HEK293 (cell line): ENCODE measurements at regions not wholly inside any gene's neighbourhood (a gene's known extent, or its start where the extent isn't known, plus 50 kb on each side); places are given as distances from the start of the nearest gene placed in this dataset.

Experiments
- CTCF ChIA-PET: fragments of 350-600 bp; formaldehyde crosslinking; extraction: SDS; loops from one replicate; lab custom pipeline; 2021; ENCODE audit warnings: antibody characterized with exemption; lab: Yijun Ruan, JAX
- POLR2A ChIA-PET: fragments of 300-600 bp; formaldehyde crosslinking; extraction: SDS; loops from one replicate; lab custom pipeline; 2020; ENCODE audit warnings: antibody characterized with exemption, inconsistent platforms; lab: Yijun Ruan, JAX
- H3K27ac ChIP-seq: fragments of 200-500 bp; sonication (Bioruptor generic); 2 replicates; pipeline ENCODE4 v1.5.1; 2014; ENCODE audit warnings: low read depth, low read length, control low read depth, inconsistent platforms; ENCODE audit errors: extremely low read depth
- H3K36me3 ChIP-seq, 2 experiments: fragments of 200-500 bp in 1 of 2; sonication (Bioruptor generic) in 1 of 2; 1 replicate in 1 of 2; 2 replicates in 1 of 2; pipeline ENCODE4 v1.5.1; 2014 to 2017; ENCODE audit warnings: inconsistent platforms in 2 of 2, low read length in 2 of 2; ENCODE audit not compliant: control insufficient read depth in 2 of 2, insufficient read depth in 1 of 2
- H3K4me1 ChIP-seq: fragments of 200-500 bp; sonication (Bioruptor generic); 2 replicates; pipeline ENCODE4 v1.5.1; 2014; ENCODE audit warnings: mild to moderate bottlenecking, low read length, inconsistent platforms; ENCODE audit not compliant: control insufficient read depth, insufficient read depth
- H3K4me3 ChIP-seq: 2 replicates; pipeline ENCODE4 v1.5.1; 2011; ENCODE audit warnings: low read depth, mild to moderate bottlenecking, control low read depth, low read length, moderate library complexity
- H3K9me3 ChIP-seq: fragments of 200-500 bp; sonication (Bioruptor generic); 2 replicates; pipeline ENCODE4 v1.5.1; 2014; ENCODE audit warnings: low read depth, low read length, inconsistent platforms; ENCODE audit not compliant: control insufficient read depth, insufficient read depth
- SP7 ChIP-seq: fragments of 450-650 bp; formaldehyde crosslinking; IDR thresholded peaks from 2 replicates; pipeline ENCODE4 v1.5.1; 2016; ENCODE audit warnings: missing biosample characterization, missing genetic modification characterization
- ZBTB17 ChIP-seq: fragments of 450-650 bp; formaldehyde crosslinking; IDR thresholded peaks from 2 replicates; pipeline ENCODE4 v1.5.1; 2016; ENCODE audit warnings: missing biosample characterization, missing genetic modification characterization
- ZNF114 ChIP-seq: fragments of 450-650 bp; formaldehyde crosslinking; IDR thresholded peaks from 2 replicates; pipeline ENCODE4 v1.5.0; 2017; ENCODE audit warnings: missing biosample characterization, missing genetic modification characterization
- ZNF121 ChIP-seq: fragments of 450-650 bp; formaldehyde crosslinking; IDR thresholded peaks from 2 replicates; pipeline ENCODE4 v1.5.1; 2016; ENCODE audit warnings: missing biosample characterization, missing genetic modification characterization
- ZNF202 ChIP-seq: fragments of 450-650 bp; formaldehyde crosslinking; IDR thresholded peaks from 2 replicates; pipeline ENCODE4 v1.5.1; 2016; ENCODE audit warnings: missing biosample characterization, missing genetic modification characterization, borderline replicate concordance
- ZNF248 ChIP-seq: fragments of 450-650 bp; formaldehyde crosslinking; IDR thresholded peaks from 2 replicates; pipeline ENCODE4 v1.5.1; 2017; ENCODE audit warnings: missing biosample characterization, missing genetic modification characterization
- ZNF404 ChIP-seq: fragments of 450-650 bp; formaldehyde crosslinking; IDR thresholded peaks from 2 replicates; pipeline ENCODE4 v1.5.1; 2017; ENCODE audit warnings: missing biosample characterization, missing genetic modification characterization
- ZNF677 ChIP-seq: fragments of 450-650 bp; IDR thresholded peaks from 2 replicates; pipeline ENCODE4 v1.5.0; 2018; ENCODE audit warnings: missing biosample characterization, mild to moderate bottlenecking, missing genetic modification characterization, moderate library complexity
- ZNF747 ChIP-seq: fragments of 450-650 bp; formaldehyde crosslinking; IDR thresholded peaks from 2 replicates; pipeline ENCODE4 v1.5.1; 2016; ENCODE audit warnings: missing biosample characterization, missing genetic modification characterization
- ZNF768 ChIP-seq: fragments of 450-650 bp; formaldehyde crosslinking; IDR thresholded peaks from 2 replicates; pipeline ENCODE4 v1.5.1; 2018; ENCODE audit warnings: missing biosample characterization, mild to moderate bottlenecking, missing genetic modification characterization
- TF ChIP-seq, protein P1 (sequence below): fragments of 450-650 bp; IDR thresholded peaks from 2 replicates; pipeline ENCODE4 v1.5.1; 2018; ENCODE audit warnings: missing biosample characterization, missing genetic modification characterization
- TF ChIP-seq, protein P2 (sequence below): fragments of 450-650 bp; formaldehyde crosslinking; IDR thresholded peaks from 2 replicates; pipeline ENCODE4 v1.5.1; 2016; ENCODE audit warnings: missing biosample characterization, missing genetic modification characterization
- TF ChIP-seq, protein P3 (sequence below): fragments of 450-650 bp; formaldehyde crosslinking; IDR thresholded peaks from 2 replicates; pipeline ENCODE4 v1.5.1; 2016; ENCODE audit warnings: missing biosample characterization, missing genetic modification characterization
- TF ChIP-seq, protein P4 (sequence below): fragments of 450-650 bp; formaldehyde crosslinking; conservative IDR thresholded peaks from 2 replicates; pipeline ENCODE4 v1.5.1; 2016; ENCODE audit warnings: low read depth, missing biosample characterization, missing genetic modification characterization
- TF ChIP-seq, protein P5 (sequence below): fragments of 450-650 bp; formaldehyde crosslinking; IDR thresholded peaks from 2 replicates; pipeline ENCODE4 v1.5.1; 2016; ENCODE audit warnings: missing biosample characterization, missing genetic modification characterization

DNA sequence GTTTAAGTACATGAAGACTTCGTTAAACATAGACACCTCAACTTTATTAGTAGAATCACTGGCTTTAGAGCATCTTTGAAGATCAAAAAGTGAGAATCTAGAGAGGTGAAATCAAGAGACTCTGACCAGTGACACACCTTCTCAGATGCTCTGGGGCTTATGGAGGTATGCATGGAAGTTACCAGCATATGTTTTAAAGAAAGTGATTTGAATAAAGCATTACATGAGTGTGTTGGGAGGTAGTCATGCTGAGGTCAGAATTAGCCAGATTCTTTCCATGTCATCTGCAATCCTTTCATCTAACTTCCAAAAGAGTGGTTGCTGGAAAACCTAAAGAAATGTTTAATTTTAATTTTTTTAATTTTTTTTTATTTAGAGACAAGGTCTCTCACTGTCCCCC lies 658.0 kb upstream of the GOLIM4 start:
- H3K4me1 ChIP-seq = no peaks in the 10 kb centered on the region
- no peaks in the 10 kb centered on the region for H3K36me3 ChIP-seq
- no peak overlapping the region for H3K4me3 ChIP-seq
- H3K27ac ChIP-seq = no peak overlapping the region
- TF ChIP-seq ZBTB17 (tag by site-specific recombination) = no peak
- H3K9me3 ChIP-seq = no peaks in the 10 kb centered on the region
- ChIA-PET POLR2A (no interaction called here), CTCF (no interaction called here)

DNA sequence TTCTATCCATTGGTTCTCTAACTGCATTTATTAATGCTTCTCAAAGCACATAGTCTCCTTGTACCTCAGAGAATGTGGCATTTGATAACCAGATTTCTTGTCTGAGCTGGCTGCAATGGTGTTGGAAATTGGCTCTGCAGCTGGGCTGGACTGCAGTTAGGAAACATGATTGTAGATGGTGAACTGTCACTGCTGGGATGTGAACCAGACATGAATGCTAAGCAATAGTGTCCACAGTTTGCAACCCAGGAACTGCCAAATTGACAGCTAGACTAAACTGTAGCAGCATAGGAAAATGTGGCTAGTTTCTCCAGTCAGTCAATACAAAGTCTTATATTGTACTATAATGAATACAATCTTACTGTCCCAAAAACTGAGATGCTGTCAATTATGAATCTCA lies 656.6 kb upstream of the GOLIM4 start:
- no peak for TF ChIP-seq ZNF768 (tag by site-specific recombination)
- TF ChIP-seq ZNF202 (tag by site-specific recombination) = no peak
- TF ChIP-seq, protein P1, sequence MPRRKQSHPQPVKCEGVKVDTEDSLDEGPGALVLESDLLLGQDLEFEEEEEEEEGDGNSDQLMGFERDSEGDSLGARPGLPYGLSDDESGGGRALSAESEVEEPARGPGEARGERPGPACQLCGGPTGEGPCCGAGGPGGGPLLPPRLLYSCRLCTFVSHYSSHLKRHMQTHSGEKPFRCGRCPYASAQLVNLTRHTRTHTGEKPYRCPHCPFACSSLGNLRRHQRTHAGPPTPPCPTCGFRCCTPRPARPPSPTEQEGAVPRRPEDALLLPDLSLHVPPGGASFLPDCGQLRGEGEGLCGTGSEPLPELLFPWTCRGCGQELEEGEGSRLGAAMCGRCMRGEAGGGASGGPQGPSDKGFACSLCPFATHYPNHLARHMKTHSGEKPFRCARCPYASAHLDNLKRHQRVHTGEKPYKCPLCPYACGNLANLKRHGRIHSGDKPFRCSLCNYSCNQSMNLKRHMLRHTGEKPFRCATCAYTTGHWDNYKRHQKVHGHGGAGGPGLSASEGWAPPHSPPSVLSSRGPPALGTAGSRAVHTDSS = no peak
- TF ChIP-seq ZNF404 = no peak
- no peak for TF ChIP-seq ZNF677 (tag by site-specific recombination)
- TF ChIP-seq, protein P2, sequence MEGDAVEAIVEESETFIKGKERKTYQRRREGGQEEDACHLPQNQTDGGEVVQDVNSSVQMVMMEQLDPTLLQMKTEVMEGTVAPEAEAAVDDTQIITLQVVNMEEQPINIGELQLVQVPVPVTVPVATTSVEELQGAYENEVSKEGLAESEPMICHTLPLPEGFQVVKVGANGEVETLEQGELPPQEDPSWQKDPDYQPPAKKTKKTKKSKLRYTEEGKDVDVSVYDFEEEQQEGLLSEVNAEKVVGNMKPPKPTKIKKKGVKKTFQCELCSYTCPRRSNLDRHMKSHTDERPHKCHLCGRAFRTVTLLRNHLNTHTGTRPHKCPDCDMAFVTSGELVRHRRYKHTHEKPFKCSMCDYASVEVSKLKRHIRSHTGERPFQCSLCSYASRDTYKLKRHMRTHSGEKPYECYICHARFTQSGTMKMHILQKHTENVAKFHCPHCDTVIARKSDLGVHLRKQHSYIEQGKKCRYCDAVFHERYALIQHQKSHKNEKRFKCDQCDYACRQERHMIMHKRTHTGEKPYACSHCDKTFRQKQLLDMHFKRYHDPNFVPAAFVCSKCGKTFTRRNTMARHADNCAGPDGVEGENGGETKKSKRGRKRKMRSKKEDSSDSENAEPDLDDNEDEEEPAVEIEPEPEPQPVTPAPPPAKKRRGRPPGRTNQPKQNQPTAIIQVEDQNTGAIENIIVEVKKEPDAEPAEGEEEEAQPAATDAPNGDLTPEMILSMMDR (tag by site-specific recombination) = no peak
- TF ChIP-seq, protein P3, sequence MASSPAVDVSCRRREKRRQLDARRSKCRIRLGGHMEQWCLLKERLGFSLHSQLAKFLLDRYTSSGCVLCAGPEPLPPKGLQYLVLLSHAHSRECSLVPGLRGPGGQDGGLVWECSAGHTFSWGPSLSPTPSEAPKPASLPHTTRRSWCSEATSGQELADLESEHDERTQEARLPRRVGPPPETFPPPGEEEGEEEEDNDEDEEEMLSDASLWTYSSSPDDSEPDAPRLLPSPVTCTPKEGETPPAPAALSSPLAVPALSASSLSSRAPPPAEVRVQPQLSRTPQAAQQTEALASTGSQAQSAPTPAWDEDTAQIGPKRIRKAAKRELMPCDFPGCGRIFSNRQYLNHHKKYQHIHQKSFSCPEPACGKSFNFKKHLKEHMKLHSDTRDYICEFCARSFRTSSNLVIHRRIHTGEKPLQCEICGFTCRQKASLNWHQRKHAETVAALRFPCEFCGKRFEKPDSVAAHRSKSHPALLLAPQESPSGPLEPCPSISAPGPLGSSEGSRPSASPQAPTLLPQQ = no peak
- no peak for TF ChIP-seq ZNF114 (tag by site-specific recombination)
- TF ChIP-seq ZNF248 = no peak
- TF ChIP-seq, protein P4, sequence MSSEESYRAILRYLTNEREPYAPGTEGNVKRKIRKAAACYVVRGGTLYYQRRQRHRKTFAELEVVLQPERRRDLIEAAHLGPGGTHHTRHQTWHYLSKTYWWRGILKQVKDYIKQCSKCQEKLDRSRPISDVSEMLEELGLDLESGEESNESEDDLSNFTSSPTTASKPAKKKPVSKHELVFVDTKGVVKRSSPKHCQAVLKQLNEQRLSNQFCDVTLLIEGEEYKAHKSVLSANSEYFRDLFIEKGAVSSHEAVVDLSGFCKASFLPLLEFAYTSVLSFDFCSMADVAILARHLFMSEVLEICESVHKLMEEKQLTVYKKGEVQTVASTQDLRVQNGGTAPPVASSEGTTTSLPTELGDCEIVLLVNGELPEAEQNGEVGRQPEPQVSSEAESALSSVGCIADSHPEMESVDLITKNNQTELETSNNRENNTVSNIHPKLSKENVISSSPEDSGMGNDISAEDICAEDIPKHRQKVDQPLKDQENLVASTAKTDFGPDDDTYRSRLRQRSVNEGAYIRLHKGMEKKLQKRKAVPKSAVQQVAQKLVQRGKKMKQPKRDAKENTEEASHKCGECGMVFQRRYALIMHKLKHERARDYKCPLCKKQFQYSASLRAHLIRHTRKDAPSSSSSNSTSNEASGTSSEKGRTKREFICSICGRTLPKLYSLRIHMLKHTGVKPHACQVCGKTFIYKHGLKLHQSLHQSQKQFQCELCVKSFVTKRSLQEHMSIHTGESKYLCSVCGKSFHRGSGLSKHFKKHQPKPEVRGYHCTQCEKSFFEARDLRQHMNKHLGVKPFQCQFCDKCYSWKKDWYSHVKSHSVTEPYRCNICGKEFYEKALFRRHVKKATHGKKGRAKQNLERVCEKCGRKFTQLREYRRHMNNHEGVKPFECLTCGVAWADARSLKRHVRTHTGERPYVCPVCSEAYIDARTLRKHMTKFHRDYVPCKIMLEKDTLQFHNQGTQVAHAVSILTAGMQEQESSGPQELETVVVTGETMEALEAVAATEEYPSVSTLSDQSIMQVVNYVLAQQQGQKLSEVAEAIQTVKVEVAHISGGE (tag by site-specific recombination) = no peak
- TF ChIP-seq, protein P5, sequence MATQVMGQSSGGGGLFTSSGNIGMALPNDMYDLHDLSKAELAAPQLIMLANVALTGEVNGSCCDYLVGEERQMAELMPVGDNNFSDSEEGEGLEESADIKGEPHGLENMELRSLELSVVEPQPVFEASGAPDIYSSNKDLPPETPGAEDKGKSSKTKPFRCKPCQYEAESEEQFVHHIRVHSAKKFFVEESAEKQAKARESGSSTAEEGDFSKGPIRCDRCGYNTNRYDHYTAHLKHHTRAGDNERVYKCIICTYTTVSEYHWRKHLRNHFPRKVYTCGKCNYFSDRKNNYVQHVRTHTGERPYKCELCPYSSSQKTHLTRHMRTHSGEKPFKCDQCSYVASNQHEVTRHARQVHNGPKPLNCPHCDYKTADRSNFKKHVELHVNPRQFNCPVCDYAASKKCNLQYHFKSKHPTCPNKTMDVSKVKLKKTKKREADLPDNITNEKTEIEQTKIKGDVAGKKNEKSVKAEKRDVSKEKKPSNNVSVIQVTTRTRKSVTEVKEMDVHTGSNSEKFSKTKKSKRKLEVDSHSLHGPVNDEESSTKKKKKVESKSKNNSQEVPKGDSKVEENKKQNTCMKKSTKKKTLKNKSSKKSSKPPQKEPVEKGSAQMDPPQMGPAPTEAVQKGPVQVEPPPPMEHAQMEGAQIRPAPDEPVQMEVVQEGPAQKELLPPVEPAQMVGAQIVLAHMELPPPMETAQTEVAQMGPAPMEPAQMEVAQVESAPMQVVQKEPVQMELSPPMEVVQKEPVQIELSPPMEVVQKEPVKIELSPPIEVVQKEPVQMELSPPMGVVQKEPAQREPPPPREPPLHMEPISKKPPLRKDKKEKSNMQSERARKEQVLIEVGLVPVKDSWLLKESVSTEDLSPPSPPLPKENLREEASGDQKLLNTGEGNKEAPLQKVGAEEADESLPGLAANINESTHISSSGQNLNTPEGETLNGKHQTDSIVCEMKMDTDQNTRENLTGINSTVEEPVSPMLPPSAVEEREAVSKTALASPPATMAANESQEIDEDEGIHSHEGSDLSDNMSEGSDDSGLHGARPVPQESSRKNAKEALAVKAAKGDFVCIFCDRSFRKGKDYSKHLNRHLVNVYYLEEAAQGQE = no peak
- no peak for TF ChIP-seq ZNF121
- no peak for TF ChIP-seq ZNF747
- TF ChIP-seq SP7 = no peak
- Histone ChIP-seq H3K4me1 (no peaks in the 10 kb centered on the region), H3K36me3 (no peaks in the 10 kb centered on the region), H3K27ac (no peak overlapping the region), H3K9me3 (no peaks in the 10 kb centered on the region), H3K4me3 (no peak overlapping the region)
- CTCF ChIA-PET = no interaction called here
- POLR2A ChIA-PET = no interaction called here
